HG03457 (cell line): ENCODE measurements at regions not wholly inside any gene's neighbourhood (a gene's known extent, or its start where the extent isn't known, plus 50 kb on each side); places are given as distances from the start of the nearest gene placed in this dataset.
"Not testable (repeated sequence)": the region's sequence is repeated elsewhere in the genome, so short reads cannot be mapped to it uniquely, and the experiment has no call there.

Experiments used
- ATAC-seq: cut with Tn5 transposase; IDR thresholded peaks from one replicate; pipeline ENCODE4 v1.9.1; 2021; ENCODE audit warnings: moderate number of reproducible peaks; ENCODE audit not compliant: unreplicated experiment

- no peak for ATAC-seq
Measured at GRCh38 chr14:37650356-37651037, 55.1 kb downstream of the TTC6 start.

DNA sequence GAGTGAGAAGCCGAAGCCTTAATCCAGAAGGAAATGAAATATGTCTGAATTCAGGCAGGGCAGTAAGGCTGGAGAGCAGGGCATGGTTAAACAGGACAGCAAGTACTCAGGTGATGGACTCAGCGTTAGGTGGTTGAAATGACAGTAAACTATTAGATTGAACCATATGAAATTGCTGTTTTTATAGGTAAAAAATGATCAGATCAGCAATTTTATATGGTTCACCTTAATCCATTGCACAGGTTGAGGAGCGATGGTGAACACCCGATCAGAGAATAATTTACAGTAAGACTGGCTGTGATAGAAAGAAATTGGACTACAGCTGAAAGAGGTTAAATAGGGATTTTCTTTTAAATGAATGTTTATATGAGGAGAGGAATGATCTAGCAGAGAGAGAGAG is 56.6 kb downstream of the TTC6 start:
- no peak for ATAC-seq

GRCh38 chr14:37655418-37655817 is 60.0 kb downstream of the TTC6 start:
- no peak for ATAC-seq

- no peak for ATAC-seq
Measured at GRCh38 chr14:37658156-37658555, 62.7 kb downstream of the TTC6 start.

DNA sequence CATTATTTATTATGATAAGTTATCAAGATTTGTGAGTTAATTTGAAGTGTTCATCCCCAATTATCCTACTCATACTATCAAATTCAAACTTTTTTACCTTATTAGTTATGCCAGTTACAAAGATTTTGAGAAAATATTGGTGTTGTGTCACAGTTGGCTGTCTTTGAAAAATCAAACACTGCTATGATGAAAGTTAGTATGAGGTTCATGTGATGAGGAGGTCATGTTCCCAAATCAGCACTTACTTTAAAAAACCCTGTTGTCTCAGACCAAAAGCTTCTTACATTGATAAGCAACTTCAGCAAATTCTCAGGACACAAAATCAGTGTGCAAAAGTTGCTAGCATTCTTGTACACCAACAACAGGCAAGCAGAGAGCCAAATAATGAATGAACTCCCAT is 68.1 kb downstream of the TTC6 start:
- ATAC-seq = no peak

- no peak for ATAC-seq
Measured at GRCh38 chr14:37665479-37665878, 70.0 kb downstream of the TTC6 start.

DNA sequence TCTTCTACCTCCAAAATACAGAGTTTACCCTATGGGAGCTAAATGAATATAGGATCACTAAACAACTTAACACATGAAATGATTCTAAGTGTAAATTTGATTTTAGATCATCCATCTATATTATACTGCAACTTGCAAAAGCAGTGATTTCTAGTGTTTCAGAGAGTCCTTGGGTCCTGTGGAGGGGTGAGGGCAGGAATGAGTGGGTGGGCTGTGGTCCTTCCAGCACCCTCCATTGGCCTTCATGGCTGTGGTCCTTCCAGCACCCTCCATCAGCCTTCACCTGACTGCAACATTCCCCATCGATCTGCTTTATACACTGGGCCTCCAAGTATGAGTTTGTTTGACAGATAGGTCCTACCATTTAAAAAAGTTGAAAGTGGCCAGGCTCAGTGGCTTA is 70.5 kb downstream of the TTC6 start:
- no peak for ATAC-seq

DNA sequence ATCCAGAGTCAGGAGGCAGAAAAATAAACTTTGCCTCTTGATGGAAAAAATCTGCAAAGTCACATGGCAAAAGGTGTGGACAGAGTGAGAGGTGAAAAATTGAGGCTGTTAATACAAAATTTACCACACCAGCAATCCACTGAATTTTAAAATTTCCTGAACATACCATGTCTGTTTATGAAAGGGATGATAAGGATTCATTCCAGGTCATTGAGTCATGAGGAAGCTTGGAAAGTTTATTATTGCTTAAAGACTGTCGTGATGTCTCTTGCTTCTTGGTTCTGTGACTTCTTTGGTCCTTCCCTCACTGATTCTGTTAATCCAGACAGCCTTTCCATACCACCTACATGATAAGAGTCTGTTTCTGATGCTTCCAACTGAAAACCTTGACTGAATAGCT is 73.2 kb downstream of the TTC6 start:
- ATAC-seq = no peak

GRCh38 chr14:37669242-37669641 is 73.8 kb downstream of the TTC6 start:
- ATAC-seq = no peak

DNA sequence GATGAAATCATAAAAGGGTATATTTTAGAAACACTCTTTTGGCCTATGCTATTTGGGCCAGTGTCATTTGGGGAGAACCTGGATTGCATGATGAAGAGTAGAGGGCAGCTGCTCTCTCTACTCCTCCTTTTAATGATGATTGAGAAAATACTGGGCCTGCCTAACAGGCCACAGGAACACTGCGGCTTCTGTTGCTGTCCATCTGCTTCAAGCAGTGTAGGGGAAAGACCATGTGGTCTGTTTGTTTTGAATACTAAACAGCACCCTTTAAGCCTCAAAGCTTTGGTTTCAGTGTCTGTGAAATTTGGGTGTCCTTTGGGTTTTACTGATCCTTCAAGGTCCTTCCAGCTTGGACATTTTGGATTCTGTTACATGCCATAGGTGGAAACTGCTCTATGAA is 78.0 kb downstream of the TTC6 start:
- no peak for ATAC-seq

DNA sequence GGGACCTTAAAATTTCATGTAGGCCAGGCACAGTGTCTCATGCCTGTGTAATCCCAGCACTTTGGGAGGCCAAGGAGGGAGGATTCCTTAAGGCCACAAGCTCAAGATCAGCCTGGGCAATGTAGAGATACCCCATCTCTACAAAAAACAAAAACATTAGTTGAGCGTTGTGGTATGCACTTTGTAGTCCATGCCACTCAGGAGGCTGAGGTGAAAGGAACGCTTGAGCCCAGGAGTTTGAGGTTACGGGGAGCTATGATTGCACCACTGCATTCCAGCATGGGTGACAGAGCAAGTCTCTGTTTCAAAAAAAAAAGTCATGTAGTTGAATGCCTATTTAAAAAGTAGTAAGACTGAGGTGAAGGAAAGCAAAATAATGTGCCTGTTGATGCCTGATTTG is 83.5 kb downstream of the TTC6 start:
- no peak for ATAC-seq

DNA sequence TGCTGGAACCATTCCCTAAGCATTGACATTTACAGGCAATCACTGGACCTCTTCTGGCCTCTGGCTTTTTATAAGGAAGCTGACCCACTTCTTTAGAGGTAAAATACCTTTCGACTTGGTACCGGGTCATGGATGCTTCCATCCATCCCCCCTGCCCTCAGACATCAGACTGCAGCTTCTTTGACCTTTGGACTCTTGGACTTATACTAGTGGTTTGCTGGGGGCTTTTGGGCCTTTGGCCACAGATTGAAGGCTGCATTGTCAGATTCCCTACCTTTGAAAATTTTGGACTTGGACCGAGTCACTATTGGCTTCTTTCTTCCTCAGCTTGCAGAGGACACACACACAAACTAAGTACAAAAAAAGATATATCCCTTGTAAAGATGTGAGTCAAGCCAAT is 86.1 kb downstream of the TTC6 start:
- ATAC-seq = no peak

GRCh38 chr14:37692680-37693079 is 97.3 kb downstream of the TTC6 start:
- not testable (repeated sequence) for ATAC-seq

GRCh38 chr14:37693420-37693819 is 98.0 kb downstream of the TTC6 start:
- ATAC-seq = not testable (repeated sequence)

GRCh38 chr14:37695866-37696265 is 100.4 kb downstream of the TTC6 start:
- ATAC-seq = no peak

DNA sequence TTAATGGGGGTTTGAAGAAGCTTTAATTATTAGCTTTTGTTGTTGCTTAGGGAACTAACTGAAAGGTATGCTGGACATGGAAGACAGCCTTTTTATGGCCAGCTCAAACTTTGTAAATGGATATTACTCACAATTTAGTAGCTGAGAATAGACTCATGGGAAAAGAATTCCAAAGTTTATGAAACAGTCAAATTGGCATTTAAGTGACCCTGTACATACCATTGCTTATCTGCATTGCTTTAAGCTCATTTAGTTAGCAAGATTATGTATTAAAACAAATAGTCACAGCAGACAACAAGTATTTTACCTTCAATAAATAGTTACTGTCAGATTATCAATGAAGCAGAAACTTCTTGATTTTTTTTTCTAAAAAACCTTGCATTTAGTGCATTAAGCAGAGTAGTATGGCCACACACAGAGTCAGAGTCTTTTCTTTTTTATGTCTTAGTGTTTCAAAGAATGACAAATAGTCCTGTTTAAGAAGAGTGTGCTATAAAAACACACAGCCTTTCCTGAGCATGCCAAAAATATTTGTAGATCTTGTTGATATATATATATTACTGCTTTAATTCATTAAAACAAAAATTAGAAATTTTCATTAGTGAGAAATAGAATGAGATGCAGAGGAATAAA is 102.2 kb downstream of the TTC6 start:
- no peak for ATAC-seq

DNA sequence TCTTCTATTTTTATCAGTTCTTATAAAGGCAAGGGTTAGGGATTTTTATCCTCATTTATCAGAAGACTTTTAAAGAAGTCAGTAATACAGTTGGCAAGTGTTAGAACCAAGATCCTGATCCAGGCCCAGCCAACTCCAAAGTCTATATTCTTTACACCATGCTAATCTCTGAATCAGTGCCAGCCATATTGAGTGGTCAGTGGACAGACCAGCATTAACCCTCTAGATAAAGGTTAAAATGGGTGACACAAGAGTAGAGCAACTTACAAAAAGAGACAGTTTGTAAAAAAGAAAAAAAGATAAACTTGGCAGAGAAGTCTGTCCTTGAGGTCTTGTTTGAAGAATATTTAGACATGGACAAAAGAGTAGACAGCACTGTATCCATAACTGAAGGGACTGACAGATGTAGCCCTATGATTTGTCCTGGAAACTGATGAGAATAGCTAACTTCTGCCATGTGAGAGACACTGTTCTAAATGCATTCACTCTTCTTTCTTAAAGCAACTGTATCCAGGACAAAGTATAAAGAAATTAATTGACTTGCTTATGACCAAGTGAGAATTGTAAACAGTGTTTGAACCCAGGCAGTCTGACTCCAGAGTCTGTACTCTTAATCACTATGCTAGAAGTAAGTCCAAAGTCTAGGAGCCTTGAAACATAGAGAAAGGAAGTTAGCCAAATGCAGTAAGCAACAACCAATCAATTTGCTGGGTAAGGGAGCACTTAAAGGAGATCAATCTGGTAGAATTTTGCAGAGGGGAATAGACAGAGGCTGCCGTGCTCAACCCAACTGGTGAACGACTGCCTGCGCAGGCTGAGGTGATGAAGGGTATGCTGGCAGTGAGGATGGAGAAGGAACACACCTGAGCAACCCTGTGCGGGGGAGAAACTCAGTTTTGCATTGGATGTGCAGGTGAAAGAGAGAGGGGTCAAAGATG is 103.7 kb downstream of the TTC6 start:
- ATAC-seq = no peak

DNA sequence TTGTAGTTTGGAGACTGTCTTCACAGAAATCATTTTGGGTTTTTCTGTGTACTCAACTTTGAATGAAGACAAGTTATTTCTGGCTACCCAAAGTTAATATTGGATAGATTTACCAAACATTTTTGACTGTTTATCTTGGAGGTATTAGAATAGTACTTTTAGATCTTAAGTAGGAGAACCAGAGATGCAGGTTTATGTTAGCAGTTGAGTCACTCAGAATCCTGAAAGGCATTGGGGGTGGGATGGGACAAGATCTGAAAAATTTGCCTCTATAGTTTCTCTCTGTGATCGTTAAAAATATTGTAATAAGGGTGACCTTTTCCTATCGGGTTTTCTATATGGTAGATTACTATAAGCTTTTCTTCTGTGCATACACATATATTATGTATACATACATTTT is 112.3 kb downstream of the TTC6 start:
- ATAC-seq = no peak

GRCh38 chr14:37708481-37708880 is 113.1 kb downstream of the TTC6 start:
- ATAC-seq = no peak

GRCh38 chr14:37709419-37710195 is 114.2 kb downstream of the TTC6 start:
- ATAC-seq = no peak

DNA sequence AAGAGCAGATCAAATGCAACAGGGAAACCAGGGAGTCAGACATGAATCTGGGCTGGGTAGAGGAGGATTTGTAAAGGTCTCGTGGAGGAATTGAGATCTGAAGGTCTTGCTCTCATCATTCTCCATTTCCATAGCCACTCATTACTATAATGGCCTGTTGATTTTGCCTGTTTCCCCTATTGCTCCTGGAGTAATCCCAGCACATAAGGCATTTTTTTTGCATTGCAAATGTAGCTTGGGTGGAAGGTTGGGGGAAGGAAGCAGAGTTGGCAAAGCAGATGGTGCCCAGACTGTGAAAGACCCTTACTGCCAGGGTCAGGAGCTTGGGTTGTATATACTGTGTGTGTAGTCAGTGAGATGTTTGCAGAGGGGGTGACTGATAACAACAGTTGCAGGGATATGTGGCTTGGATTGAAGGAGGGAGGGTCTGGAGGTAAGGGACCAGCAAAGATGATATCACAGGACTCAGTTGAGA is 116.0 kb downstream of the TTC6 start:
- ATAC-seq = no peak
